HG03571 (cell line): ENCODE measurements at regions not wholly inside any gene's neighbourhood (a gene's known extent, or its start where the extent isn't known, plus 50 kb on each side); places are given as distances from the start of the nearest gene placed in this dataset.
"Not testable (repeated sequence)": the region's sequence is repeated elsewhere in the genome, so short reads cannot be mapped to it uniquely, and the experiment has no call there.

Source experiments
- ATAC-seq: cut with Tn5 transposase; IDR thresholded peaks from one replicate; pipeline ENCODE4 v1.9.1; 2021; ENCODE audit not compliant: unreplicated experiment

GRCh38 chr4:73671348-73671747 is 51.1 kb upstream of the RASSF6 start:
- not testable (repeated sequence) for ATAC-seq

- no peak for ATAC-seq
These were observed 53.0 kb upstream of the RASSF6 start for GRCh38 chr4:73673286-73673685.

GRCh38 chr4:73674451-73674919 is 54.2 kb upstream of the RASSF6 start:
- ATAC-seq, result no peak

- no peak for ATAC-seq
These were observed 55.4 kb upstream of the RASSF6 start for GRCh38 chr4:73675623-73676022.

GRCh38 chr4:73676136-73676535 is 55.9 kb upstream of the RASSF6 start:
- ATAC-seq, result no peak

- ATAC-seq, result peak; percentile 92
These were observed 56.7 kb upstream of the RASSF6 start for GRCh38 chr4:73676861-73677323.

DNA sequence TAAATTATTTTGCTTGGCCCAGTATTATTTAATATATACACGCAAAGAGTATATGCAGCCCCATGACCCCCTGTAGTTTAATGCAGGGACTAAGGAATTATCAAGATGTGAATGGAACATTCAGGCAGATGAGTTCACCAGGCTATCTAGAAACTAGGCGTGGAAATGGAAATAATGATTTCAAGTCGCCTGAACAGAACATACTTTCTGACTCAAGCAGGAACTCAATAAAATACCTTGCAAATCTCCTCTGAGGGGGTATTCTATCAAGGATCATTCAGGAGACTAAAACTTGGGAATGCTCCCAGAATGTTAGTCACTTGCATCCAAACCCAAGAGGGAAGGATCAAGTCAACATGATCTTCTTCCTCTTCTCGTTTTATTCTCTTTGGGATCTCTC is 59.6 kb upstream of the RASSF6 start:
- no peak for ATAC-seq

- no peak for ATAC-seq
These were observed 58.6 kb upstream of the CXCL8 start for GRCh38 chr4:73681776-73682175.

DNA sequence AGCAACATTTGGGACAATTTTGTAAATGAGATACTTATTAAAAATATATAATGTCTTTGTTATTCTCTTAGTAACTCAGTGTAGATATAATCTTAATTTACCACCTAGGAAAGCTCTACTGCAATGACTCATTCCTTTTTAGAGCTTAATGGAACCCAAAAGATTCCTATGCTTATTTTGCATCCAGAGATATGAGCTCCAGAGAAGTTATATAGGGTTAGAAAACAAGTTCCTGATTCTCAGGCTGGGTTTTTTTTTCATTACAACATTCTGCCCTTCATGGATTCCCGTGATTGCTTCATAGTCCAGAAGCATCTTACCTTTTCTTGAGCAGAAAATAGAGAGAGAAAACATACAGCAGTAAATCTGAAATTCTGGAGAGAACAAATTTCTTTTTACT is 57.9 kb upstream of the CXCL8 start:
- no peak for ATAC-seq

DNA sequence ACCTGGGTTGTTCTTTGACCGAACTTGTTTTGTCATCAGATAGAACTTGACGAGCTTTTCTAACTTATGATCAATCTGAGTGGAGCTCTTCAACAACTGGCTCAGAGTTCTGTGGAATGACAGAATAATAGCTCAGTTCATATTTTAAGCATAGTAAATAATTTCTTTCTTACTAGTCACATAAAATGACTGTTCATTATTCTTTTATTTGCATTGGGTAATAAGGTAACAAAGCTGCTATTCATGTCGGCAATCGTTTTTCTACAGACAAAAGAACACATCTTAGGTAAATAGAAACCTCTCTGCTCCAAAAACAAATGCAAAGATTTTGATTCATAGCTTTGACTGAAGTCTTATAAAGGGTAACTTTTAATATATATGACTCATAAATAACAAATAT is 57.3 kb upstream of the CXCL8 start:
- ATAC-seq, result no peak

GRCh38 chr4:73683456-73683855 is 56.9 kb upstream of the CXCL8 start:
- no peak for ATAC-seq

DNA sequence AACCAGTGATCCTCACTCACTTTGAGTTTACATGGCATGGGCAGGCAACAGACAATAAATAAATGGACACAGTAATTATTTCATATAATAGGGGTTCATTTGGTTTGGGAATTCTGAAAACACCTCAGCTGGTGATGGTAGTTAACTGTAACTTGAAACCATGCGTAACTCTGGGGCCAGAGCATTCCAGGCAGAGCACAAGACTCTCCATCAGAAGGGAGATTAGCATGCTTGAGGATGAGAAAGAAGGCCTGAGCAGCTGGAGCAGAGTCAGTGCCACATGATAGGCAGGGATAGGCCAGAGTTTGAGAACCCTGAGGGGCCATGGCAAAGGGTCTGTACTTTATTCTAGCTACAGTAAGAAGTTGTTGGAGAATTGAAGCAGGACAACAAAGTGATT is 56.3 kb upstream of the CXCL8 start:
- no peak for ATAC-seq

GRCh38 chr4:73685052-73685451 is 55.3 kb upstream of the CXCL8 start:
- no peak for ATAC-seq

- no peak for ATAC-seq
These were observed 52.9 kb upstream of the CXCL8 start for GRCh38 chr4:73687421-73687820.

DNA sequence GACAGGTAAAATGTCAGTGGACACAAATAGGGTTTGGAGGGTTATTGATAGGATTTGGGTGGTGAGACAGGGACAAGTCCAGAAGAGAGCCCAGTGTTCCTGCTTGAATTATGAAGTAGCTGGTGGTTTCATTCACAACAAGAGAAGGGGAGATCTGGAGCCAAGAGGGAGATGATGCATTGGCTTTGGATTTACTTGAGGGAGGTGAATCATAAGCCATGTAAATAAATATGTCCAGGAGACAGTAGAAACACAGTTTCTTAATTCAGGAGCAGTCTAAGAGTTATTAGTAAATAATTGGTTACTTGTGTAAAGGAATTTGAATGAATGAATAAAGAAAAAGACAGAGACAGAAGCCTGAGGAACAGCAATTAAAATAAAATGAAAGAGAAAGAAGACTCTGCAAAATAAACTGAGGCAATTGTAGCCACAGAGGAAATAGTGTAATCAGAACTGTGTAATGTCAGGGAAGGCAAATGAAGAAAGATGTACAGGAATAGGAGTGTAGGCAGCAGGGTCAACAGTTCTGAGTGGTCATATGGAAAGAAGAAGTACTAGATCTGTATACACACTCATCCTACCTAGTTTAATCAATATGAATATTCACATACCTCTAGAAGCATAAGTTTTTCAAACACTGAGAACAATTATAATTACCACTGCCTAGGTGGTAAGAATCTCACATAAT is 50.2 kb upstream of the CXCL8 start:
- ATAC-seq, result no peak
